Heart left ventricle (tissue), 16 donors: ENCODE measurements at regions not wholly inside any gene's neighbourhood (a gene's known extent, or its start where the extent isn't known, plus 50 kb on each side); places are given as distances from the start of the nearest gene placed in this dataset.

Source experiments
- ATAC-seq, 4 donors: fragments of 200-7000 bp; cut with Tn5 transposase; one replicate each; pipeline ENCODE4 v1.9.1; 2020 to 2022; ENCODE audit warnings: moderate library complexity in 4 of 4, mild to moderate bottlenecking in 3 of 4, moderate number of reproducible peaks in 1 of 4
- DNase-seq, 5 donors: peaks; one replicate each; pipeline ENCODE4 v3.0.0-alpha.2; 2020
- H3K27ac ChIP-seq, 12 donors: fragments of 200-600 bp; sonication (generic) in 4 of 12; one replicate each; pipeline versions ENCODE4 v1.5.0 to v1.8.0; 2016 to 2022; ENCODE audit warnings: mild to moderate bottlenecking in 2 of 12
- H3K27me3 ChIP-seq, 9 donors: fragments of 200-600 bp; sonication (generic) in 2 of 9; one replicate each; pipeline versions ENCODE4 v1.5.1 to v1.8.0; 2016 to 2022; ENCODE audit warnings: mild to moderate bottlenecking in 3 of 9
- H3K36me3 ChIP-seq, 9 donors: fragments of 200-600 bp; sonication (generic) in 2 of 9; one replicate each; pipeline versions ENCODE4 v1.5.0 to v1.8.0; 2018 to 2022; ENCODE audit warnings: mild to moderate bottlenecking in 2 of 9
- H3K4me1 ChIP-seq, 12 donors: fragments of 200-600 bp; sonication (generic) in 4 of 12; one replicate each; pipeline versions ENCODE4 v1.5.0 to v1.8.0; 2016 to 2022; ENCODE audit warnings: mild to moderate bottlenecking in 3 of 12
- H3K4me3 ChIP-seq, 12 donors: fragments of 200-600 bp; sonication (generic) in 4 of 12; one replicate each; pipeline versions ENCODE4 v1.5.0 to v1.8.0; 2017 to 2022; ENCODE audit warnings: mild to moderate bottlenecking in 9 of 12, moderate library complexity in 4 of 12
- H3K9me3 ChIP-seq, 12 donors: fragments of 200-600 bp; sonication (generic) in 4 of 12; one replicate each; pipeline versions ENCODE4 v1.5.0 to v1.8.0; 2016 to 2022; ENCODE audit warnings: mild to moderate bottlenecking in 1 of 12
- POLR2A ChIP-seq, 2 donors: fragments of 450-650 bp; IDR thresholded peaks; one replicate each; pipeline ENCODE4 v1.6.1; 2017; ENCODE audit warnings: antibody characterized with exemption in 2 of 2, mild to moderate bottlenecking in 2 of 2, moderate library complexity in 2 of 2
- WGBS, 4 donors: extraction: QIAGEN DNeasy Blood & Tissue Kit in 2 of 4; methylation state at CpG; one replicate each; pipeline versions ENCODE4 v1.1.5 to v1.1.7; 2013 to 2018; 5-methylcytosine and 5-hydroxymethylcytosine counted together
- intact Hi-C, 10 donors: fragments of 100-400 bp; cut with DNase I; formaldehyde crosslinking; loops; one replicate each; pipeline versions ENCODE4 v1.11.1 to v1.14.2; 2022
- TF ChIP-seq, protein P1 (sequence below), 12 donors: fragments of 200-600 bp; sonication (generic) in 4 of 12; IDR thresholded peaks; one replicate each; pipeline versions ENCODE4 v1.5.0 to v1.8.0; 2018 to 2022; ENCODE audit warnings: antibody characterized with exemption in 12 of 12, mild to moderate bottlenecking in 5 of 12
- donor health status: ischemic (EF 13 %, LVEDD 7.1; RV severe dilation, severe dysfunction).
- donor health status: healthy with polysubstance abuse.
- donor health status: DM: no; HTN: yes; CAD: no.
- donor health status: DM: no; HTN: no; CAD: no.
- donor health status: ischemic (EF 25% LVEDD 6.9; RV normal size, moderate dysfunction).
- donor health status: ischemic (EF 25% LVEDD 5.7; RV mildly dilated, moderate dysfunction).
- donor health status: healthy.
- donor health status: DM: yes; HTN: yes; CAD: no.
- donor health status: ischemic (EF 35%, LVEDD 5.7; RV mildly dilated, moderate dysfunction).
- donor health status: nonischemic (EF 11% LVEDD 7.7; RV severe dilation, severe dysfunction).
- donor health status: DM: yes; HTN: yes; CAD: no.
- donor health status: PGD.
- donor health status: ischemic (EF 29% LVEDD 5.4; RV normal size, mild dysfunction).
- donor health status: nonischemic (EF 23%, LVEDD 6.1; RV moderate dilation, normal function).

- ATAC-seq (no peak), DNase-seq (no peak)
- WGBS, 4 donors = 87 to 90% (median 90%) methylated on average over 2 of the region's 2 CpGs
- TF ChIP-seq POLR2A (IDR thresholded peaks at IDR 0.05) = no peak
- TF ChIP-seq, protein P1, sequence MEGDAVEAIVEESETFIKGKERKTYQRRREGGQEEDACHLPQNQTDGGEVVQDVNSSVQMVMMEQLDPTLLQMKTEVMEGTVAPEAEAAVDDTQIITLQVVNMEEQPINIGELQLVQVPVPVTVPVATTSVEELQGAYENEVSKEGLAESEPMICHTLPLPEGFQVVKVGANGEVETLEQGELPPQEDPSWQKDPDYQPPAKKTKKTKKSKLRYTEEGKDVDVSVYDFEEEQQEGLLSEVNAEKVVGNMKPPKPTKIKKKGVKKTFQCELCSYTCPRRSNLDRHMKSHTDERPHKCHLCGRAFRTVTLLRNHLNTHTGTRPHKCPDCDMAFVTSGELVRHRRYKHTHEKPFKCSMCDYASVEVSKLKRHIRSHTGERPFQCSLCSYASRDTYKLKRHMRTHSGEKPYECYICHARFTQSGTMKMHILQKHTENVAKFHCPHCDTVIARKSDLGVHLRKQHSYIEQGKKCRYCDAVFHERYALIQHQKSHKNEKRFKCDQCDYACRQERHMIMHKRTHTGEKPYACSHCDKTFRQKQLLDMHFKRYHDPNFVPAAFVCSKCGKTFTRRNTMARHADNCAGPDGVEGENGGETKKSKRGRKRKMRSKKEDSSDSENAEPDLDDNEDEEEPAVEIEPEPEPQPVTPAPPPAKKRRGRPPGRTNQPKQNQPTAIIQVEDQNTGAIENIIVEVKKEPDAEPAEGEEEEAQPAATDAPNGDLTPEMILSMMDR (IDR thresholded peaks at IDR 0.05) = no peak
- H3K4me3 ChIP-seq = no peak overlapping the region
- H3K36me3 ChIP-seq = no peaks in the 10 kb centered on the region
- H3K27me3 ChIP-seq = no peaks in the 10 kb centered on the region
- intact Hi-C loops = no loop called here
- no peaks in the 10 kb centered on the region for H3K4me1 ChIP-seq
- H3K9me3 ChIP-seq = peaks cover 0 to 8% (median 0%) of the 10 kb centered on the region in 12 donors
- H3K27ac ChIP-seq = no peak overlapping the region
Observed at GRCh38 chr12:87608321-87608720, 420.9 kb downstream of the C12orf50 start.

DNA sequence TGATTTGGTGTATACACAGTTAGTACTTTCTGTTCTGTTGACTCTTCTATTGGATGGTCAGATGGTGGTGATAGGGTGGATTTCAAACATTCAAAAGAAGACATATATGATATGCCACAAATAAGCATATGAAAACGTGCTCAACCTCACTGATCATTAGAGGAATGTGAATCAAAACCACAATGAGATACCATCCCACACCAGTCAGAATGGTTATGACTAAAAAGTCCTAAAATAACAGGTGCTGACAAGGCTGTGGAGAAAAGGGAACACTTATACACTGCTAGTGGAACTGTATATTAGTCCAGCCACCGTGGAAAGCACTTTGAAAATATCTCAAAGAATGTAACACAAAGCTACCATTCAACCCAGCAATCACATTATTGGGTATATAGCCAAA lies 425.5 kb downstream of the C12orf50 start:
- TF ChIP-seq, protein P1 (IDR thresholded peaks at IDR 0.05) = no peak
- TF ChIP-seq POLR2A (IDR thresholded peaks at IDR 0.05) = no peak
- no peak for ATAC-seq
- no peak overlapping the region for H3K27ac ChIP-seq
- peaks cover 0 to 8% (median 0%) of the 10 kb centered on the region in 12 donors for H3K9me3 ChIP-seq
- no peak for DNase-seq
- H3K4me3 ChIP-seq = no peak overlapping the region
- H3K36me3 ChIP-seq = no peaks in the 10 kb centered on the region
- intact Hi-C loops = no loop called here
- no peaks in the 10 kb centered on the region for H3K27me3 ChIP-seq
- H3K4me1 ChIP-seq = no peaks in the 10 kb centered on the region
- 31 to 37% (median 34%) methylated on average over 2 of the region's 2 CpGs for WGBS, 4 donors

- H3K4me3 ChIP-seq = no peak overlapping the region
- no peak for ATAC-seq
- H3K9me3 ChIP-seq = peaks cover 0 to 6% (median 0%) of the 10 kb centered on the region in 12 donors
Observed at GRCh38 chr12:87599459-87599858, 429.7 kb downstream of the C12orf50 start.

GRCh38 chr12:87597114-87597513 lies 432.1 kb downstream of the C12orf50 start:
- WGBS, 4 donors = 69 to 77% (median 75%) methylated on average over 3 of the region's 3 CpGs
- no peaks in the 10 kb centered on the region for H3K4me1 ChIP-seq
- intact Hi-C loops = no loop called here
- no peaks in the 10 kb centered on the region for H3K36me3 ChIP-seq
- no peak overlapping the region for H3K4me3 ChIP-seq
- TF ChIP-seq, protein P1 (IDR thresholded peaks at IDR 0.05) = no peak
- TF ChIP-seq POLR2A (IDR thresholded peaks at IDR 0.05) = no peak
- H3K27ac ChIP-seq = no peak overlapping the region
- H3K9me3 ChIP-seq = no peaks in the 10 kb centered on the region
- ATAC-seq (no peak), DNase-seq (no peak)
- H3K27me3 ChIP-seq = no peaks in the 10 kb centered on the region

More at GRCh38 chr12:87599459-87599858, 429.7 kb downstream of the C12orf50 start:
- no peaks in the 10 kb centered on the region for H3K4me1 ChIP-seq
- whole genome bisulfite sequencing, 4 donors = 60 to 71% (median 67%) methylated on average over 3 of the region's 3 CpGs
- no peak for DNase-seq
- TF ChIP-seq POLR2A (IDR thresholded peaks at IDR 0.05) = no peak
- TF ChIP-seq, protein P1 (IDR thresholded peaks at IDR 0.05) = no peak
- H3K27me3 ChIP-seq = no peaks in the 10 kb centered on the region
- no peak overlapping the region for H3K27ac ChIP-seq
- H3K36me3 ChIP-seq = no peaks in the 10 kb centered on the region
- intact Hi-C loops = no loop called here
